HCT116 (cell line): ENCODE measurements at regions not wholly inside any gene's neighbourhood (a gene's known extent, or its start where the extent isn't known, plus 50 kb on each side); places are given as distances from the start of the nearest gene placed in this dataset.

ENCODE experiments used
- ATAC-seq: fragments of 200-7000 bp; cut with Tn5 transposase; 2 replicates; pipeline ENCODE4 v1.9.1; 2020; ENCODE audit warnings: mild to moderate bottlenecking, moderate library complexity
- BruUV-seq: library from RNA; stranded (reverse); fragments of 400-500 nt; replicated peaks from 2 replicates; lab custom pipeline; 2021; lab: Mats Ljungman, UMichigan
- CTCF ChIA-PET: fragments of 300-600 bp; sonication (Branson Sonifier 250); formaldehyde crosslinking; loops from one replicate; lab custom pipeline; 2021; ENCODE audit warnings: antibody characterized with exemption; lab: Charles Lee
- POLR2A ChIA-PET: fragments of 300-600, 350-600 bp; sonication (Branson Sonifier 250); formaldehyde crosslinking; loops from one replicate; lab custom pipeline; 2021; ENCODE audit warnings: antibody characterized with exemption; lab: Charles Lee
- RAD21 ChIA-PET, 2 experiments: fragments of 300-600 bp; sonication (Branson Sonifier 250); formaldehyde crosslinking; loops; one replicate each; lab custom pipeline; 2023; ENCODE audit warnings: low total read pairs in 2 of 2; ENCODE audit not compliant: uncharacterized antibody in 2 of 2, unreplicated experiment in 2 of 2, low non-redundant PET in 1 of 2; lab: Charles Lee
- DNase-seq: peaks from one replicate; pipeline ENCODE4 v3.0.0-alpha.2; 2010; ENCODE audit warnings: low read depth, low spot score
- H2AFZ ChIP-seq: fragments of 200-600 bp; shearing (Covaris generic), sonication (generic); 2 replicates; pipeline ENCODE4 v1.6.1; 2017; ENCODE audit warnings: low read depth, mixed run types, mixed read lengths, antibody characterized with exemption, low read length; ENCODE audit not compliant: poor library complexity, severe bottlenecking
- H3K27ac ChIP-seq: 2 replicates; pipeline ENCODE4 v1.5.1; 2012; ENCODE audit warnings: low read depth, low read length
- H3K27me3 ChIP-seq: fragments of 200-600 bp; sonication (generic); 2 replicates; pipeline ENCODE4 v1.6.1; 2016; ENCODE audit warnings: mixed run types, low read length, mixed read lengths; ENCODE audit not compliant: insufficient read depth
- H3K36me3 ChIP-seq, 2 experiments: fragments of 200-500 bp in 1 of 2; fragments of 200-600 bp in 1 of 2; sonication (Bioruptor generic) in 1 of 2; sonication (generic) in 1 of 2; 2 replicates each; pipeline versions ENCODE4 v1.5.1 to v1.6.1; 2014 to 2016; ENCODE audit warnings: low read length in 2 of 2, inconsistent platforms in 1 of 2, mixed read lengths in 1 of 2, mixed run types in 1 of 2; ENCODE audit not compliant: insufficient read depth in 2 of 2, control insufficient read depth in 1 of 2
- H3K4me1 ChIP-seq, 2 experiments: fragments of 200-600 bp in 1 of 2; sonication (generic) in 1 of 2; 2 replicates each; pipeline versions ENCODE4 v1.5.1 to v1.6.1; 2012 to 2017; ENCODE audit warnings: low read length in 2 of 2, inconsistent platforms in 1 of 2, mild to moderate bottlenecking in 1 of 2, mixed read lengths in 1 of 2, mixed run types in 1 of 2, moderate library complexity in 1 of 2; ENCODE audit not compliant: insufficient read depth in 2 of 2, control insufficient read depth in 1 of 2
- H3K4me2 ChIP-seq: fragments of 200-600 bp; sonication (generic); 2 replicates; pipeline ENCODE4 v1.6.1; 2017; ENCODE audit warnings: mixed run types, low read length, mixed read lengths
- H3K4me3 ChIP-seq, 2 experiments: fragments of 200-600 bp in 1 of 2; sonication (generic) in 1 of 2; replicated peaks in 1 of 2; 2 replicates each; pipeline ENCODE4 v1.5.1; 2011 to 2016; ENCODE audit warnings: low read length in 2 of 2, control low read depth in 1 of 2, low read depth in 1 of 2, mild to moderate bottlenecking in 1 of 2, mixed read lengths in 1 of 2, mixed run types in 1 of 2
- H3K79me2 ChIP-seq: fragments of 200-600 bp; sonication (generic); 2 replicates; pipeline ENCODE4 v1.6.1; 2017; ENCODE audit warnings: mild to moderate bottlenecking, mixed run types, low read length, moderate library complexity, mixed read lengths; ENCODE audit not compliant: insufficient read depth
- H3K9ac ChIP-seq: fragments of 200-600 bp; sonication (generic); 2 replicates; pipeline ENCODE4 v1.6.1; 2016; ENCODE audit warnings: low read length, mixed read lengths
- H3K9me2 ChIP-seq: fragments of 200-600 bp; sonication (generic), shearing (Covaris generic); 2 replicates; pipeline ENCODE4 v1.6.1; 2017; ENCODE audit warnings: mixed run types, mild to moderate bottlenecking, moderate library complexity; ENCODE audit not compliant: insufficient read depth
- H3K9me3 ChIP-seq, 2 experiments: fragments of 200-500 bp in 1 of 2; fragments of 200-600 bp in 1 of 2; sonication (Bioruptor generic) in 1 of 2; sonication (generic) in 1 of 2; 2 replicates each; pipeline ENCODE4 v1.6.1; 2014 to 2017; ENCODE audit warnings: low read length in 2 of 2, mixed read lengths in 2 of 2, inconsistent platforms in 1 of 2, low read depth in 1 of 2, mild to moderate bottlenecking in 1 of 2, mixed run types in 1 of 2, moderate library complexity in 1 of 2; ENCODE audit not compliant: control insufficient read depth in 1 of 2, insufficient read depth in 1 of 2
- H4K20me1 ChIP-seq: fragments of 200-600 bp; sonication (generic), shearing (Covaris generic); 2 replicates; pipeline ENCODE4 v1.6.1; 2017; ENCODE audit warnings: mixed run types, mild to moderate bottlenecking, moderate library complexity; ENCODE audit not compliant: insufficient read depth
- CBX3 ChIP-seq: IDR thresholded peaks from 2 replicates; pipeline ENCODE4 v1.6.1; 2012; ENCODE audit warnings: low read depth
- EGR1 ChIP-seq: IDR thresholded peaks from 2 replicates; pipeline ENCODE4 v1.6.1; 2012; ENCODE audit warnings: low read depth
- EZH2 ChIP-seq: fragments of 200-600 bp; sonication (generic); IDR thresholded peaks from 2 replicates; pipeline ENCODE4 v1.6.1; 2017; ENCODE audit warnings: antibody characterized with exemption, mixed run types
- FOSL1 ChIP-seq: IDR thresholded peaks from 2 replicates; pipeline ENCODE4 v1.6.1; 2012; ENCODE audit warnings: low read depth
- JUND ChIP-seq: IDR thresholded peaks from 2 replicates; pipeline ENCODE4 v1.6.1; 2012
- POLR2A ChIP-seq: IDR thresholded peaks from 2 replicates; pipeline ENCODE4 v1.7.0; 2011; ENCODE audit warnings: borderline replicate concordance; ENCODE audit not compliant: insufficient read depth, insufficient read length; ENCODE audit errors: extremely low read depth
- POLR2AphosphoS5 ChIP-seq: IDR thresholded peaks from 2 replicates; pipeline ENCODE4 v1.6.1; 2011; ENCODE audit warnings: mild to moderate bottlenecking, low read depth, low read length, moderate library complexity
- SIN3A ChIP-seq: IDR thresholded peaks from 2 replicates; pipeline ENCODE4 v1.6.1; 2012; ENCODE audit warnings: low read depth
- SRF ChIP-seq: IDR thresholded peaks from 2 replicates; pipeline ENCODE4 v1.6.1; 2012; ENCODE audit warnings: low read depth
- TCF7L2 ChIP-seq: IDR thresholded peaks from 2 replicates; pipeline ENCODE4 v1.7.0; 2011; ENCODE audit warnings: borderline replicate concordance, inconsistent platforms; ENCODE audit not compliant: insufficient read depth, insufficient read length; ENCODE audit errors: extremely low read depth
- YY1 ChIP-seq: IDR thresholded peaks from 2 replicates; pipeline ENCODE4 v1.6.1; 2011; ENCODE audit warnings: low read length, low read depth, moderate library complexity, mild to moderate bottlenecking; ENCODE audit not compliant: insufficient replicate concordance; ENCODE audit errors: extremely low read depth
- intact Hi-C: fragments of 100-400 bp; cut with micrococcal nuclease; formaldehyde crosslinking; loops from 2 replicates; pipeline ENCODE4 v1.10.0; 2022
- TF ChIP-seq, protein P1 (sequence below), 3 experiments: fragments of 200-600 bp in 1 of 3; sonication (generic) in 1 of 3; IDR thresholded peaks in 2 of 3; conservative IDR thresholded peaks in 1 of 3; 2 replicates each; pipeline ENCODE4 v1.5.1; 2012 to 2017; ENCODE audit warnings: low read depth in 2 of 3, low read length in 2 of 3, antibody characterized with exemption in 1 of 3, borderline replicate concordance in 1 of 3, control low read depth in 1 of 3, mild to moderate bottlenecking in 1 of 3, mixed read lengths in 1 of 3, mixed run types in 1 of 3, moderate library complexity in 1 of 3; ENCODE audit not compliant: insufficient read depth in 1 of 3
- TF ChIP-seq, protein P2 (sequence below): IDR thresholded peaks from 2 replicates; pipeline ENCODE4 v1.6.1; 2012
- TF ChIP-seq, protein P3 (sequence below): IDR thresholded peaks from 2 replicates; pipeline ENCODE4 v1.6.1; 2012
- TF ChIP-seq, protein P4 (sequence below): IDR thresholded peaks from 2 replicates; pipeline ENCODE4 v1.6.1; 2012; ENCODE audit warnings: low read depth

DNA sequence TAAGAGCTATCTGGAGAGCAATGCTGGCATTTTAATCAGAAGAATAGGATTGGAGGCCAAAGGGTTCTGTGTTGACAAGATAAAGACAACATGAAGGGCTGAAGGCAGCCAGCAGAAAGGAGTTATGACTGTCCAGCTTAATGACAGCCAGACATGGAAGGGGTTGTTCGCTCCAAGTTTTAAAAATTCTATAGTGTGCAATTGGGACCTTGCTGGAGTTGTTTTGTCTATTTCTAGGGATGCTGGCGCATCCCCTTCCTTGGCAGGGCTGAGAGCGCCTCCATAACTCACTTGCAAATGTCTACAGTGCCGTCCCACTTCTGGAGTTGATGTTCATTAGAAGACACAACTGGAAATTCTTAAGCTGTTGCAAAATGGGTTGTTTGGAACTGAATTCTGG lies 200.7 kb downstream of the TLE3 start:
- Histone ChIP-seq H3K9ac (no peak overlapping the region), H3K9me2 (no peaks in the 10 kb centered on the region), H3K27ac (no peak overlapping the region), H3K4me2 (no peak overlapping the region), H2AFZ (no peak overlapping the region), H3K4me1 (no peaks in the 10 kb centered on the region), H3K9me3 (no peaks in the 10 kb centered on the region), H3K79me2 (no peaks in the 10 kb centered on the region), H3K4me3 (no peak overlapping the region), H4K20me1 (no peaks in the 10 kb centered on the region), H3K27me3 (peaks cover 34% of the 10 kb centered on the region; the same call in 1 of the 2 replicates), H3K36me3 (no peaks in the 10 kb centered on the region)
- intact Hi-C loops: no loop called here
- TF ChIP-seq POLR2A: no peak
- TF ChIP-seq, protein P1, sequence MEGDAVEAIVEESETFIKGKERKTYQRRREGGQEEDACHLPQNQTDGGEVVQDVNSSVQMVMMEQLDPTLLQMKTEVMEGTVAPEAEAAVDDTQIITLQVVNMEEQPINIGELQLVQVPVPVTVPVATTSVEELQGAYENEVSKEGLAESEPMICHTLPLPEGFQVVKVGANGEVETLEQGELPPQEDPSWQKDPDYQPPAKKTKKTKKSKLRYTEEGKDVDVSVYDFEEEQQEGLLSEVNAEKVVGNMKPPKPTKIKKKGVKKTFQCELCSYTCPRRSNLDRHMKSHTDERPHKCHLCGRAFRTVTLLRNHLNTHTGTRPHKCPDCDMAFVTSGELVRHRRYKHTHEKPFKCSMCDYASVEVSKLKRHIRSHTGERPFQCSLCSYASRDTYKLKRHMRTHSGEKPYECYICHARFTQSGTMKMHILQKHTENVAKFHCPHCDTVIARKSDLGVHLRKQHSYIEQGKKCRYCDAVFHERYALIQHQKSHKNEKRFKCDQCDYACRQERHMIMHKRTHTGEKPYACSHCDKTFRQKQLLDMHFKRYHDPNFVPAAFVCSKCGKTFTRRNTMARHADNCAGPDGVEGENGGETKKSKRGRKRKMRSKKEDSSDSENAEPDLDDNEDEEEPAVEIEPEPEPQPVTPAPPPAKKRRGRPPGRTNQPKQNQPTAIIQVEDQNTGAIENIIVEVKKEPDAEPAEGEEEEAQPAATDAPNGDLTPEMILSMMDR (IDR thresholded peaks at IDR 0.05 in 2 of 3, conservative IDR thresholded peaks at IDR 0.05 in 1 of 3; ENCODE audit: borderline replicate concordance in 1 of 3, insufficient read depth in 1 of 3, low read depth in 2 of 3, low read length in 2 of 3): no peak
- TF ChIP-seq CBX3: no peak
- TF ChIP-seq SRF: no peak
- TF ChIP-seq, protein P2, sequence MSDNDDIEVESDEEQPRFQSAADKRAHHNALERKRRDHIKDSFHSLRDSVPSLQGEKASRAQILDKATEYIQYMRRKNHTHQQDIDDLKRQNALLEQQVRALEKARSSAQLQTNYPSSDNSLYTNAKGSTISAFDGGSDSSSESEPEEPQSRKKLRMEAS: no peak
- TF ChIP-seq SIN3A: no peak
- no peak for TF ChIP-seq EGR1
- TF ChIP-seq, protein P3, sequence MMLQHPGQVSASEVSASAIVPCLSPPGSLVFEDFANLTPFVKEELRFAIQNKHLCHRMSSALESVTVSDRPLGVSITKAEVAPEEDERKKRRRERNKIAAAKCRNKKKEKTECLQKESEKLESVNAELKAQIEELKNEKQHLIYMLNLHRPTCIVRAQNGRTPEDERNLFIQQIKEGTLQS: no peak
- no peak for TF ChIP-seq POLR2AphosphoS5
- no peak for TF ChIP-seq FOSL1
- no peak for TF ChIP-seq EZH2
- no peak for TF ChIP-seq TCF7L2
- TF ChIP-seq JUND: no peak
- TF ChIP-seq, protein P4, sequence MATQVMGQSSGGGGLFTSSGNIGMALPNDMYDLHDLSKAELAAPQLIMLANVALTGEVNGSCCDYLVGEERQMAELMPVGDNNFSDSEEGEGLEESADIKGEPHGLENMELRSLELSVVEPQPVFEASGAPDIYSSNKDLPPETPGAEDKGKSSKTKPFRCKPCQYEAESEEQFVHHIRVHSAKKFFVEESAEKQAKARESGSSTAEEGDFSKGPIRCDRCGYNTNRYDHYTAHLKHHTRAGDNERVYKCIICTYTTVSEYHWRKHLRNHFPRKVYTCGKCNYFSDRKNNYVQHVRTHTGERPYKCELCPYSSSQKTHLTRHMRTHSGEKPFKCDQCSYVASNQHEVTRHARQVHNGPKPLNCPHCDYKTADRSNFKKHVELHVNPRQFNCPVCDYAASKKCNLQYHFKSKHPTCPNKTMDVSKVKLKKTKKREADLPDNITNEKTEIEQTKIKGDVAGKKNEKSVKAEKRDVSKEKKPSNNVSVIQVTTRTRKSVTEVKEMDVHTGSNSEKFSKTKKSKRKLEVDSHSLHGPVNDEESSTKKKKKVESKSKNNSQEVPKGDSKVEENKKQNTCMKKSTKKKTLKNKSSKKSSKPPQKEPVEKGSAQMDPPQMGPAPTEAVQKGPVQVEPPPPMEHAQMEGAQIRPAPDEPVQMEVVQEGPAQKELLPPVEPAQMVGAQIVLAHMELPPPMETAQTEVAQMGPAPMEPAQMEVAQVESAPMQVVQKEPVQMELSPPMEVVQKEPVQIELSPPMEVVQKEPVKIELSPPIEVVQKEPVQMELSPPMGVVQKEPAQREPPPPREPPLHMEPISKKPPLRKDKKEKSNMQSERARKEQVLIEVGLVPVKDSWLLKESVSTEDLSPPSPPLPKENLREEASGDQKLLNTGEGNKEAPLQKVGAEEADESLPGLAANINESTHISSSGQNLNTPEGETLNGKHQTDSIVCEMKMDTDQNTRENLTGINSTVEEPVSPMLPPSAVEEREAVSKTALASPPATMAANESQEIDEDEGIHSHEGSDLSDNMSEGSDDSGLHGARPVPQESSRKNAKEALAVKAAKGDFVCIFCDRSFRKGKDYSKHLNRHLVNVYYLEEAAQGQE: no peak
- TF ChIP-seq YY1: no peak
- ChIA-PET RAD21 (no interaction called here), POLR2A (no interaction called here), CTCF (no interaction called here)
- no peak for ATAC-seq
- DNase-seq: no peak
- no TSS peak for BruUV-seq
